Globus pallidus (tissue), 1 donor: ENCODE measurements at regions not wholly inside any gene's neighbourhood (a gene's known extent, or its start where the extent isn't known, plus 50 kb on each side); places are given as distances from the start of the nearest gene placed in this dataset.
"Not testable (repeated sequence)": the region's sequence is repeated elsewhere in the genome, so short reads cannot be mapped to it uniquely, and the experiment has no call there.

Source experiments
- DNase-seq: peaks from one replicate; pipeline ENCODE4 v3.0.0-alpha.2; 2015; ENCODE audit warnings: low spot score

DNA sequence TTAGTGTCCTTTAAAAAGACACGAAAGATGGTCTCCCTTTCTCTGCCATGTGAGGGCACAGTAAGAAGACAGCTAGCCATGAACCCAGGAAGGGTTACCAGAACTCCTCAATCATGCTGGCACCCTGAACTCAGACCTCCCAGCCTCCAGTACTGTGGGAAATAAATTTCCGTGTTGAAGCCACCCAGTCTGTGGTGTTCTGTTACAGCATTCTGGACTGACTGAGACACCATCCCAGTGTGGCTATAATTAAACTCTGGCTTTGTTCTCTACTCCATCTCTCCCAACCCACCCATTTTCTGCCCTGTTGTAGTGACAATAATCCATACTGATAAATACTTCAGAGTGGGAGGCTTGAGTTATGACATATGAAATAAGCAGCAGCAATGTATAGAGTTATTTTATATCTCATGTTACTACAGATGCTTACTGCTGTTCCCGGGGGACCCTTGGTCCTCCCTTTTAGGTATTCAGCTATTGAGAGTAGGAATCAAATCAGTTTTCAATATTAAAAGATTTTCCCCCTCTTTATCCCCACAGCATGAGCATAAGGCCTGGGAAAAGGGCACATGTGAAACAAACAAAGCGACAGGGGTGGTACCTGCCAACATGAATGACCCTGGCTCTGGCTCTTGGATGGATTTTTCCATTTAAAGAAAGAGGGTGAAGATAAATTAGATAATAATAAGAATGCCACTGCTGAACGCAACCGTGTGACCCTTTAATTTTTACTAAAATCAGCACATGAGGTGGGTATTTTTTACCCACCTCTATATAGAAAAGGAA lies 224.3 kb upstream of the SLC35B3 start:
- DNase-seq, result no peak

DNA sequence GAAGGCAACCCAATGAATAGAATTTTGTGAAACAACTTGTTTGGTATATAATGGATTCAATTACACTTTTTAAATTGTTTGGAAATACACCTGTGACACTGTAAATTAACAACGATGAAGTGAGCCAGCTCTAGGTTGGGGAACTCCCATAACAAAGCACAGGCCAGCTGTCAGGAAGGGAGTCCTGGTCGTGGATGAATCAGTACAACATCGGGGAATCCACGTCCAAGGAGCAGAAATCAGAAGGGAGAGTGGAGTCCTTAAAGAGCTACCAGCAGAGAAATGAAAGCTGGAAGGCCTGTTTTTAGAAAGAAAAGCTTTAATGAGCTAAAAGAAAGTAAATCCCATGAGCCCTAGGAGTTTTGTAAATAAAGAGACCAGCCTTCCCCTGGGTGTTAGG lies 223.1 kb upstream of the SLC35B3 start:
- DNase-seq, result no peak

DNA sequence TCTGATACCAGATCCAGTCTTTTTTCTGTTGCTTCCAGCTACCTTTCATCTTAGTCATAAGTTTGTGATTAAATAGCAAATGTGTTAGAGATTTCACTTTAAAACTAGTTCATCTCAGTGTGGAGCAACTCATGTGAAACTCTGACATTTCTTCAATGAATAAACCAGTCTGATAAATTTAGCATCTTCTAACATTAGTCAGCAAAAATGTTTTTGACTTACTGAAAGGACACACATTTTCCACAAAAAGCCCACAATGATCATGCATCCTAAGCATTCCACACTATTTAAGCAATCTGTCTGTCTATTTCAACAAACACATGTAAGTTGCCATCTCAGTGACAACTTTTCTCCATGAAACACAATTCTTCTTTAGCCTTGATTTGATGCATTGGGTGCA lies 222.2 kb upstream of the SLC35B3 start:
- no peak for DNase-seq

DNA sequence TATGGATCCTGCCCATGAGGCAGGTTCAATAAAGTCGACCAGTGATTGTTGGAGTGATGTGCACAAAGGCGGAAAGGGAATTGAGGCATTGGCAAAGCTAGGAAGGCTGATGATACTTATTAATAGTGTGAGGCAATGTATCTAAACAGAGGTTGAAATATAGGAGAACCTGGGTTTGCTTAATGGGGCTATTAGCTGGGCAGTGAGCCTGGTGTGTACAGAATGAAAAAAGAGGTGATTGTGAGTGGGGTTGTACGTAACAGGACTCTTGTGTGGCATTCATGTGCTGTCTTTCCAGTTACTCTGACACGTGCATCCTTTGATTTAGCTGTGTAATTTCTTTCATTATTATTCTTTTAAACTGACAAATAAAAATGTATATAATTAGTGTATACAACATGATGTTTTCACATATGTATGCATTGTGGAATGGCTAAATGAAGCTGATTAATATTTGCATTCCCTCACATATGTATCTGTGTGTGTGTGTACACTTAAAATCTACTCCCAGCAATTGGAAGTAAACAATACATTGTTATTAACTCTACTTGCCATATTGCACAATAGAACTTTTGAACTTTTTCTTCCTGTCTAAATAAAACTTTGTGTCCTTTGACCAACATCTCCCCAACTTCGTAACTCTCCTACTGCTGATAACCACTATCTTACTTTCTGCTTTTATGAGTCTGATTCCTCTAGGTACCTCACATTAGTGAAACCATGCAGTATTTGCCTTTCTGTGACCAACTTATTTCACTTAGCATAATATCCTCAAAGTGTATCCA lies 220.5 kb upstream of the SLC35B3 start:
- no peak for DNase-seq

DNA sequence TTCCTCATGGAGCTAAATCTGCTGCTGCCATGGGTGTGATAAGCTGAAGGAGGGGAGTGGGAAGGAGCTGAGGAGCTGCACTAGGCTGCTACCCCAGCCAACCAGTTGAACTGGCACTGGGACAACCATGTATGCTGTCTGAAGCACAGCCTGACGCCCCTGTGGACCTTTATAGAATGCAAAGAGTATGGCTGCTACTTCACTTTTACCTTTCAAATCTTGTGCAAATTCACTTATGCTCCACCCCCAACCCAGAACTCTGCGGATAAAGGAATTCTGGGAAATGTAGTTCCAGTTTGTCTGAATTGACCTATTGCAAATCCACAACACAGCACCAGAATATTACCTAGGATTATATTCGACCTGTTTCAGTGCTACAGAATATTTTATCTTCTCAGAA lies 217.4 kb upstream of the SLC35B3 start:
- no peak for DNase-seq

DNA sequence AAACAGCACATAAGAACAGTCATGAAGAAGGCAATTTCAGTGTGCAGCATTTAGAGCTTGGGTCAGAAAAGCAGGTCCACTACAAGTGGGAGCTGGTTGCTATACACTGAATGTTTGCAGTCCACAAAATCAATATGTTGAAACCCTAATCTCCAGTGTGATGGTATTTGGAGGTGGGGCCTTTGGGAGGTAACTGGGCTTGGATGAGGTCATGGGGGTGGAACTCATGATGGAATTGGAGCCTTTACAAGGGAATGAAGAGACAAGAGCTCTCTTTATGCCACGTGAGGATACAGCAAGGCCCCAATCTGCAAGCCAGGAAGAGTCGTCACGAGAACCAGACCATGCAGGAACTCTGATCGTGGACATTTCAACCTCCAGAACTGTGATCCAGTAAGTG lies 216.7 kb upstream of the SLC35B3 start:
- no peak for DNase-seq

DNA sequence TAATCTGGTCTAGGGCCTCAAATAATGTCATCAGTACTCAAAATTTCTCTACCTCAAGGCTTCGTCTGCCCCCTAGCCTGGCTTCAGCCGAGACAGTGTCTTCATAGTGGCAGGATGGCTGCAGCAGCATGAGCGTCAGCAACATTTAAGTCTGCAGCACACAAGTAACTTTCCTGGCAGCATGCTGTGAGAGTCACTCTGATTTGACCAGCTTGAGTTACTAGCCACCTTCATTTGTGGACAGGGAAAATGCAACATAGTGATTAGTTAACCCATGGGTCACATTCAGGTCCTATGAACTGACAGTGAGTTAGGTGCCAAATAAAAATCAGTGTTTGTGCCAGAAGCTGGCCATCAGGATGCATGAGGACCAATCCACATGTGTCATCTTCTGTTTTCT lies 209.9 kb upstream of the SLC35B3 start:
- no peak for DNase-seq

DNA sequence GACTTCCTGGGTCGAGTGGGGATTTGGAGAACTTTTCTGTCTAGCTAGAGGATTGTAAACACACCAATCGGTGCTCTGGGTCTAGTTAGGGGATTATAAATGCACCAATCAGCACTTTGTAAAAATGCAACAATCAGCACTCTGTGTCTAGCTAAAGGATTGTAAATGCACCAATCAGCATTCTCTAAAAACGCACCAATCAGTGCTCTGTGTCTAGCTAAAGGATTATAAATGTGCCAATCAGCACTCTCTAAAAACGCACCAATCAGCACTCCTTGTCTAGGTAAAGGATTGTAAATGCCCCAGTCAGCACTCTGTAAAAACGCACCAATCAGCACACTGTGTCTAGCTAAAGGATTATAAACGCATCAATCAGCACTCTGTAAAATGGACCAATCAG lies 209.0 kb upstream of the SLC35B3 start:
- DNase-seq, result no peak

DNA sequence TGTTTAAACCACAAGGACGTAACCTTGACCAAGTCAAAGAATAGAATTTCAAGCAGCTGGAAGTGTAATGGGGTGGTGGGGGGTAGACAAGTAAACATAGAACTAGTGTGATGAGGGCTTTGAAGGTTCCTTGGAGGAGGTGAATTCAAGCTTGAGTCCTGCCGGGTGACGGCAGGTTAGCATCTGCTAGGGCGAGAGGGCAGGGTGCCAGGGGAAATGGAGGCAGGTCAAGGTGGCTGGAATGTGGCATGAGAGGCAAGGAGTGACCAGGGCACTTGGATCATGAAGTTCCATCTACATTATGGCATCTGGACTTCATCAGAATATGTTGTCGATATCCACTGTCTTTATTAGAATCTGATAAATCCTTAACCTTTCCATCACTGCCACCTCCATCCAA lies 207.5 kb upstream of the SLC35B3 start:
- DNase-seq, result no peak

DNA sequence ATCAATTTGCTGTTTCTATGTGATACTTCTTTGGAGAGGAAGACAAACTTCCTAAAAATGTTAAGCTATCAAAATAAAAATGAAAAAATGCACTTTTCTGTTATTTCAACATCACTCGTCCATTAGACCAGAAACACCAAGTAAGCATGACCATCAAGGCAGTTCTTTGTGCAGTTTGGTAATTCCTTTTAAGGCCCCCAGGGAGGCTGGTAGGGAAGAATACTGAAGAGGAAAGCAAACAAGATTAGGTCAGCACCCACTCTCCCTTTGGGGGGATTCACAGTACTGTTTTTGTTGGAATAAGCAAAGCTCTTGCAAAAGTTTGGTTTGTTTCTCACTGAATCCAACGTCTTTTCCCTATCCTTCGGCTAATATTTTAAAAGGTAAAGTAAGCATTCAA lies 206.8 kb upstream of the SLC35B3 start:
- no peak for DNase-seq

DNA sequence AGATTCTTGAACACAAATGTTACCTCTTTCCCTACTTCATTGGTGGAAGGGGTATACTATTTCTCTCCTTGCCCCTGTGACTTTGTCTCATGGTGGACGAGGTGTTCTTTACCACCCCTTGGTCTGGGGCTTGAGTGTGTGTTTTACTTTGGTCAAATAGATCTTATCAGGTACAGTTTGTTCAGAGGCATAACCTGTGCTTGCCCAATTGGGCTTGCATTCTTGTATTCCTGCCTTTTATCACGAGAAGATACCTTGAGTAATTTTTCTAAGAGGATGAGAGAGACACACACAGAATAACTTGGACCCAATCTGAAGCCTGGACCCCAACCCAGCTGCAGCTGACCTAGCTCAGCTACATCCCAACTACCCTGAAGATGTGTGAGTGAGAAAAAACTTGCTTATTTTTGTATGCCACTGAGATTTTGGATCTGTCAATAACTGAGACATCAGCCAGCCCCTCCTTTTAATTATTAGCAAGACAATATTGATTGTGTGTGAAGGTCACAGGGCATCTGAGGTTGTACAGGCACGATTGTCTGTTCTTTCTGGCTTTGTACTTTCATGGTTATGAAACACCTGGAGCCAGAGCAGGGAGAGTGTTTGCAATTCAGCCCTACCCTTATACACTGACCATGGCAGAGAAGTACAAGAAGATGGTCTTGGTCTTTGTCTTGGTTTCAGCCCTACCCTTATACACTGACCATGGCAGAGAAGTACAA lies 204.7 kb upstream of the SLC35B3 start:
- no peak for DNase-seq

DNA sequence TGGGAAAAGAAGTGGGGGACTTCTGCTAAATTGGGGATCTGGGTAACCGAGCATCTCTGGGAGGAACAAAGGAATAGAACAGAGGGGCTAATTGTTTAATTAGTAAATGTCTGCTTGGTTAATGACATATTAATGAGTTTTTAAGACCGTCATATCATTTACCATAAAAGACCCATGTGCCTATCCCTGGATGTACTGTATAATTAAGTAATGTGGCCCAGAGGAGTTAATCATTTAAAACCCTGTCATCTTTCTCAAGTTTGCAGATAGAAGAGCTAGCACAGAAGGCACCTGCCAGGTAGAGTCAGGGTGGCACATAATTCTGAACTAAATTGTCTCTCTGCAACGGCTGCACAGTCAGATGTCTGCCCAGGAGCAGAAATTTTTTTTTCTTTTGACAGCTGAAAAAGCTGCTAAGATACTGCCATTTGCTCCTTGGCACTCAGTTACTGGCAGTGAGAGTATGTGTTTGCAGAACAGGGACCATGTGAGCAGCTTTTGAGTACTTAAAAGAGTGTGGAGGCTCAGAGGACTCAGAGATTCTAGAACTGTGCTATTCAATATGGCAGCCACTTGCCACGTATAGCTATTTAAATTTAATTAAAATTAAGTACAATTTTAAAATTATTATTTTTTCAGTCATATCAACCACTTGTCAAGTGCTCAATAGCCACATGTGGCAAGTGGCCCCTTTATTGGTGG lies 202.7 kb upstream of the SLC35B3 start:
- DNase-seq, result no peak

DNA sequence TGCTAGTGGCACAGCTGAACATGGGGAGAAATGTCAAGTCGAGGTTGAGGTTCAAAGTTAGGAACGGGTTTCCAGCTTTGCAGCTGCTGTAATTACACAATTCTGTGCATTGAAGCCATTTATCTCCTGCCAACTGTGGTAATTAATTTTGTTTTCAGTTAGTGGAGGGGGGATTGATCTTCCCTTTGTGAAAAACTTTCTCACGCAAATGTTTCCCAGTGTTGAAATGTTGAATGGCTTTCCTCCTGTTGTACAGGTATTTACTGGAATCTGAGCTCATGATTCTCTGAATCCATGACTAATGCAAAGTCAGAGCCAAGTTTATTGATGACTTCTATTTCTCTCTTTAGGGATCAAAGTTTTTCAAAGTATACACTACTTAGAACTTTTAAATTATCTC lies 198.4 kb upstream of the SLC35B3 start:
- DNase-seq, result no peak

DNA sequence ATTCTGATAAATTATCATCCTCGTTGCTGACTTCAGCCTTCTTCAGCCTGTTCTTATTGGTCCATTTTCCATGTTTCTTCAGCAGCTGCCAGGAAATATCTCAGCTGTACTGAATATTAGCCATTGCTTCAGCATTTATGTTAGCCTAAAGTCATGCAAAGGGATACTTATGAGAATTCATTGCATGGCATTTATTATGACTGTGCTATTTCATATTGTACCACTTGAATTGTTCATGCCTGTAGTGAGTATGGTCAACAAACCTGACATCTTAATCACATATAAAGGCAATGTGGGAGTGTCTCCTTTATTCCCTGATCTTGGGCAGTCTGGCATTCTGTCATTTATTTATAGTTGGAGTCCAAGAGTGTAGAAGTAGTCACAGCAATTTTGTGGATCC lies 193.4 kb upstream of the SLC35B3 start:
- no peak for DNase-seq

DNA sequence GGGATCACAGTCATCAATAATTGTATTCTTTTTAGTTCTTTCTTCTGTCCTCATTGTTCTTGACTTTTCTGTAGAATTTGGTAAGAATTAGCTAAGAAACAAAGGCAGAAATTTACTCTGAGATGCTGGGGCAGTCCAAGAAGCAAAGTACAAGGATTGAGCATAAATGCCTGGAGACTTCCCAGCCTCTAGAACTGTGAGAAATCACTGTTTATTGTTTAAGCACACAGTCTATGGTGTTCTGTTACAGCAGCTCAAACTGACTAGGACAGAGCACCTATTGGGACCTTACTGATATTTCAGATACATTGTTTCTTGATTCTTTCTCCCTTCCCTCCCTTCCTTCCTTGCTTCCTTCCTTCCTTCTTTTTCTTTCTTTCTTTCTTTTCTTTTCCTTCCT lies 192.7 kb upstream of the SLC35B3 start:
- no peak for DNase-seq

DNA sequence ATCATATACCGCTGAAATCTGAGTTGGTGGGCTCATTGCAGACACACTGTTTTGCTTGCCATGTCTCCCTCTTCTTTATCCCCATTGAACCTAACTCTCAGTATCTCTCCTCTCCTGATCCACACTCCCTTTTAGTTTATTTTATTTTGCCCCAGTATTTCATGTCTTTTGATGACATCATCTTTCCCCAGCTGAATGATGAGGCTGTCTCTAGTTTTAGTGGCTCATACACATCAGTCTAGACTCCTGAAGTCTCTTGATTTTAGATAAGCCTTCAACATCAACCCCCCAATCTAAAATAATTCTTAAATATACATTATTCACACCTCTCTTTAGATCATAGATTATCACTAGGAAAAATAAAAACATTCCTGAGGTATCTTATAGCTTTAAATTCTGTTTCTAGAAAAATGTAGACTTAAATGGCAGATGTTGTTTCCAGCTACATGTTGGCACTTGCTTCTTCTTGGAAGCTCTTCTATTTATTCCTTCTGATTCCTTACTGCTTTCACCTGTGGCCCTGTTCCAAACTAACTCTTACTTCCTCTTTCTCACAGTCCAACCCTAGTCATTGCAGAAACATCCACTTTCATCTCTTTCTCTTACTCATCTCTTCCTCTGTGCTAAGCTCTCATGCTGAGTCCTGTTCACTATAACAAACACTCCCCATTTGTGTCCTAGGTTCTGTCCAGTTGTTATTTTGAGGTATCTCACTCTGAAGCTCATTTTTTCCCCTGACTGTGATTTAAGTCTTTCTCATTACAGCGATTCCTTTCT lies 191.9 kb upstream of the SLC35B3 start:
- no peak for DNase-seq

DNA sequence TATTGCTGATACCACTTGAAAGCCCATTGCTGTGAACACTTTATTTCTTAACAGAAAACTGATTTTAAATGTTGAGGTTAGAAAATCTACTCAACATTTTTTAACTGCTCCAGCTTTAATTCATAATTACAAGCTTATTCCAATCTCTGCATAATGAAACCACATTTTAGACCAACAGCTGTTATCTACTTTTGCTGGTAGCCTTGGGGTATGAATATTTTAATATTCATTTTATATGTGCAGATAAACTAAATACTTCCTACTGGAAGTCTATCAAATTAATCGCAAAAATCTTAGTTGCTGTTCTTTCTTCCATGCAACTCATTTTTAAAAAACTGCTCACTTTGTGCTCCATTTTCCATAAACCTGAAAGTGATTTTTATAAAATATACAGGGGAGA lies 189.3 kb upstream of the SLC35B3 start:
- no peak for DNase-seq

DNA sequence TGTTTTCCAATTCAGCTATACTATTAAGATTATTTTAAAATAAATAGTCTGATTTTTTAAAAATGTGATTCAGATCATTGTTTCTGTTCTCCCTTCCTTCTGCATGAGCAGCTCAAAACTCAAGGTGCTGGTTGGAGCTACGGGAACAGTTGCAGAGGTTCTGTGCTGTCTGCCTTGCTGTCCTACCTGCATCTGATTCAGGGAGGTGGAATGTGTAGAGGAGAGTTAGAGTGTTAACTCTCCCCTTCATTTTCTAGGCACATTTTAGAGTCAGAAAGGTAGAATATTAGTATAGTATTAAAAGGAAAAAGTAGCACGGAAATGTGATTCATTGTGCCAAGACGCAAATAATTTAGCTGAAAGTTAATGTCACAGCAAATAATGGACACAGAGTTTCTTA lies 188.1 kb upstream of the SLC35B3 start:
- no peak for DNase-seq

DNA sequence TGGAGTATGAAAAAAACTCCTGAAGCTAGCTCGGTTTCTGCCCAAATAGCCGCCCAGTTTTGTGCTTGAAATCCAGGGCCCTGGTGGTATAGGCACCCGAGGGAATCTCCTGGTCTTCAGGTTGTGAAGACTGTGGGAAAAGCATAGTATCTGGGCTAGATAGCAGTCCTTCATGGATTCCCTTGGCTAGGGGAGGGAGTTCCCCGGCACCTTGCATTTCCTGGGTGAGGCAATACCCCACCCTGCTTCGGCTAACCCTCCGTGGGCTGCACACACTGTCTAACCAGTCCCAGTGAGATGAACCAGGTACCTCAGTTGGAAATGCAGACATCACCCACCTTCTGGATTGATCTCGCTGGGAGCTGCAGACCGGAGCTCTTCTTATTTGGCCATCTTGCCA lies 184.5 kb upstream of the SLC35B3 start:
- no peak for DNase-seq

DNA sequence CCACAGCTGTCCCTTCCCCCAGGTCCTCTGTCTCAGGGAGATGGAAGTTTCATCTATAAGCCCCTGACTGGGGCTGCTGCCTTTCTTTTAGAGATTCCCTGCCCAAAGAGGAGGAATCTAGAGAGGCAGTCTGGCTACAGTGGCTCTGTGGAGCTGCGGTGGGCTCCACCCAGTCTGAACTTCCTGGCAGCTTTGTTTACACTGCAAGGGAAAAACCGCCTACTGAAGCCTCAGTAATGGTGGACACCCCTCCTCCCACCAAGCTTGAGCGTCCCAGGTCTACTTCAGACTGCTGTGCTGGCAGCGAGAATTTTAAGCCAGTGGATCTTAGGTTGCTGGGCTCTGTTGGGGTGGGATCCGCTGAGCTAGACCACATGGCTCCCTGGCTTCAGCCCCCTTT lies 184.1 kb upstream of the SLC35B3 start:
- not testable (repeated sequence) for DNase-seq

DNA sequence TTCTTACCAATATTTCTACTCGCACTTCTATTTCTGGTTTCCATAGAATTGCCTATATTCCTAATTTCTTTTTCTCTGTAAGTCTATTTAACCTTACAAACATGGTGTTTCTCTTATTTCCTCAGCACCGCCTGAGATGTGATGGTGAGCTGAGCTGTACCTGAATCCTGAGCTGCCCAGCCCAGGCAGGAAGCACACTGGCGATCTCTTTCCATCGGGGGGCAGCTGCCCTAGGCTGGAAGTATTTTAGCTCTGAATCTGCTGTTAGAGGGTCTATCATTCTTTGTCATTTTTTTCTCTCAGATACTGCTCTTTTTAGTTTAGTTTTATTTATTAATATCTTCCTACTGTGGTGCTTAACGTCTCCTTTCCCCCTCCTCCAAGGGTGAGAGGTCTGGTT lies 173.4 kb upstream of the SLC35B3 start:
- no peak for DNase-seq
